Neuronal stem cell (in vitro differentiated cells): ENCODE measurements at regions not wholly inside any gene's neighbourhood (a gene's known extent, or its start where the extent isn't known, plus 50 kb on each side); places are given as distances from the start of the nearest gene placed in this dataset.

Experiments
- DNase-seq: peaks from one replicate; pipeline ENCODE4 v3.0.0-alpha.2; 2013; ENCODE audit warnings: low spot score
- H2AFZ ChIP-seq: one replicate; pipeline ENCODE4 v1.6.1; 2013; ENCODE audit warnings: mild to moderate bottlenecking, low read length, inconsistent platforms
- H2AK5ac ChIP-seq: 2 replicates; pipeline ENCODE4 v1.6.1; 2013; ENCODE audit warnings: low read depth, mild to moderate bottlenecking, inconsistent platforms, low read length, moderate library complexity, mixed read lengths
- H2BK120ac ChIP-seq: 2 replicates; pipeline ENCODE4 v1.6.1; 2013; ENCODE audit warnings: low read depth, mild to moderate bottlenecking, inconsistent platforms, low read length, moderate library complexity, mixed read lengths
- H2BK12ac ChIP-seq: one replicate; pipeline ENCODE4 v1.6.1; 2013; ENCODE audit warnings: low read length, inconsistent platforms
- H2BK15ac ChIP-seq: 2 replicates; pipeline ENCODE4 v1.6.1; 2013; ENCODE audit warnings: mild to moderate bottlenecking, low read length, inconsistent platforms, mixed read lengths
- H2BK5ac ChIP-seq: one replicate; pipeline ENCODE4 v1.6.1; 2013; ENCODE audit warnings: inconsistent platforms, mild to moderate bottlenecking, low read length, moderate library complexity
- H3K14ac ChIP-seq: one replicate; pipeline ENCODE4 v1.6.1; 2013; ENCODE audit warnings: low read length, inconsistent platforms
- H3K18ac ChIP-seq: 2 replicates; pipeline ENCODE4 v1.6.1; 2013; ENCODE audit warnings: low read length, inconsistent platforms
- H3K23ac ChIP-seq: 2 replicates; pipeline ENCODE4 v1.6.1; 2013; ENCODE audit warnings: low read depth, mild to moderate bottlenecking, mixed read lengths, low read length, inconsistent platforms; ENCODE audit not compliant: poor library complexity
- H3K27ac ChIP-seq: replicated peaks from 3 replicates; pipeline ENCODE4 v1.5.1; 2013; ENCODE audit warnings: low read length, inconsistent platforms
- H3K27me3 ChIP-seq, 3 experiments: 2 replicates each; pipeline ENCODE4 v1.6.1; 2013; ENCODE audit warnings: low read length in 3 of 3, mild to moderate bottlenecking in 2 of 3, inconsistent platforms in 1 of 3, low read depth in 1 of 3, mixed read lengths in 1 of 3, moderate library complexity in 1 of 3; ENCODE audit not compliant: control insufficient read depth in 3 of 3, insufficient read depth in 3 of 3
- H3K36me3 ChIP-seq, 2 donors: replicated peaks in 1 of 2; 2 replicates each; pipeline ENCODE4 v1.6.1; 2013; ENCODE audit warnings: low read length in 2 of 2; ENCODE audit not compliant: control insufficient read depth in 2 of 2, insufficient read depth in 2 of 2
- H3K4ac ChIP-seq: 2 replicates; pipeline ENCODE4 v1.6.1; 2013; ENCODE audit warnings: inconsistent platforms, mild to moderate bottlenecking, low read length, moderate library complexity
- H3K4me1 ChIP-seq, 2 donors: 1 replicate in 1 of 2; 2 replicates in 1 of 2; pipeline ENCODE4 v1.6.1; 2013; ENCODE audit warnings: low read length in 2 of 2, low read depth in 1 of 2; ENCODE audit not compliant: control insufficient read depth in 2 of 2, insufficient read depth in 1 of 2
- H3K4me2 ChIP-seq: one replicate; pipeline ENCODE4 v1.6.1; 2013; ENCODE audit warnings: mild to moderate bottlenecking, low read length, inconsistent platforms; ENCODE audit not compliant: insufficient read depth, poor library complexity, severe bottlenecking
- H3K4me3 ChIP-seq, 2 donors: 2 replicates each; pipeline ENCODE4 v1.5.1; 2013; ENCODE audit warnings: low read length in 2 of 2, mild to moderate bottlenecking in 2 of 2, inconsistent platforms in 1 of 2, moderate library complexity in 1 of 2
- H3K79me1 ChIP-seq: one replicate; pipeline ENCODE4 v1.6.1; 2013; ENCODE audit warnings: low read depth, mild to moderate bottlenecking, inconsistent platforms, low read length, moderate library complexity
- H3K9ac ChIP-seq: one replicate; pipeline ENCODE4 v1.6.1; 2013; ENCODE audit warnings: mild to moderate bottlenecking, low read depth, low read length, inconsistent platforms; ENCODE audit not compliant: poor library complexity
- H3K9me3 ChIP-seq, 2 donors: replicated peaks in 1 of 2; 2 replicates each; pipeline versions ENCODE3 to v1.6.1; 2013; ENCODE audit warnings: low read length in 2 of 2, mild to moderate bottlenecking in 2 of 2, inconsistent platforms in 1 of 2, low read depth in 1 of 2, mixed read lengths in 1 of 2, moderate library complexity in 1 of 2; ENCODE audit not compliant: control insufficient read depth in 2 of 2, insufficient read depth in 1 of 2
- H4K8ac ChIP-seq: one replicate; pipeline ENCODE4 v1.6.1; 2013; ENCODE audit warnings: low read depth, mild to moderate bottlenecking, inconsistent platforms, low read length, moderate library complexity
- H4K91ac ChIP-seq: one replicate; pipeline ENCODE4 v1.6.1; 2013; ENCODE audit warnings: low read length, low read depth, mild to moderate bottlenecking, inconsistent platforms; ENCODE audit not compliant: poor library complexity
- WGBS, 2 donors: extraction: QIAGEN DNeasy Blood & Tissue Kit; methylation state at CpG; one replicate each; pipeline ENCODE4 v1.1.7; 2013; ENCODE audit warnings: missing lambda C conversion rate in 2 of 2, mixed read lengths in 1 of 2; ENCODE audit not compliant: insufficient read length in 2 of 2, insufficient replicate concordance in 1 of 2; ENCODE audit errors: extremely low coverage in 2 of 2; 5-methylcytosine and 5-hydroxymethylcytosine counted together

DNA sequence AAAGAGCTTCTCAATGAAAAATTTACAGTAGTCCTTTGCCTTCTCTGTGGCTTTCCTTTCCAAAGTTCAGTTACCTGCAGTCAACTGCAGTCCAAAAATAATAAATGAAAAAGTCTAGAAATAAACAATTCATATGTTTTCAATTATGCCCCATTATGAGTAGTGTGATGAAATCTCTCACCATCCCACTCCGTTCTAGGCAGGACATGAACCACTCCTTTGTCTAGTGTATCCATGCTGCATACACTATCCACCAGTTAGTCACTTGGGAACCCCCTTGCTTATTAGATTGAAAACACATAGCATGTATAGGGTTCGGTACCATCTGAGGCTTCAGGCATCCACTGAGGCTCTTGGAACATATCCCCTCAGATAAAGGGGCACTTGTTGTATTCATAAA is 80.6 kb upstream of the EYA4 start:
- no peak overlapping the region for H4K91ac ChIP-seq
- H2BK12ac ChIP-seq: no peak overlapping the region
- no peak overlapping the region for H3K9ac ChIP-seq
- DNase-seq: no peak
- H3K79me1 ChIP-seq: no peaks in the 10 kb centered on the region
- no peak overlapping the region for H3K27ac ChIP-seq
- H3K9me3 ChIP-seq: peaks cover 0 to 2% of the 10 kb centered on the region in 2 donors
- H2AK5ac ChIP-seq: no peak overlapping the region
- no peak overlapping the region for H3K4me3 ChIP-seq
- no peak overlapping the region for H3K14ac ChIP-seq
- no peak overlapping the region for H3K18ac ChIP-seq
- WGBS, 2 donors: no CpG with 5 or more reads among the region's 2 CpGs
- no peak overlapping the region for H4K8ac ChIP-seq
- no peak overlapping the region for H3K23ac ChIP-seq
- H2BK5ac ChIP-seq: no peak overlapping the region
- H3K4me1 ChIP-seq: peaks cover 0 to 2% of the 10 kb centered on the region in 2 donors
- H3K4me2 ChIP-seq: no peak overlapping the region
- H2BK15ac ChIP-seq: no peak overlapping the region
- no peaks in the 10 kb centered on the region for H3K27me3 ChIP-seq
- H2AFZ ChIP-seq: no peak overlapping the region
- H3K4ac ChIP-seq: no peak overlapping the region
- no peaks in the 10 kb centered on the region for H3K36me3 ChIP-seq
- no peak overlapping the region for H2BK120ac ChIP-seq

- no peak overlapping the region for H2BK120ac ChIP-seq
- H3K14ac ChIP-seq: no peak overlapping the region
- H4K8ac ChIP-seq: no peak overlapping the region
- no peak overlapping the region for H3K23ac ChIP-seq
- no peak overlapping the region for H2BK5ac ChIP-seq
- no peak overlapping the region for H2AK5ac ChIP-seq
- no peaks in the 10 kb centered on the region for H3K79me1 ChIP-seq
- DNase-seq: no peak
- H2AFZ ChIP-seq: no peak overlapping the region
- no peak overlapping the region for H4K91ac ChIP-seq
- peaks cover 0 to 1% of the 10 kb centered on the region in 2 donors for H3K4me1 ChIP-seq
- no peak overlapping the region for H2BK15ac ChIP-seq
- H3K36me3 ChIP-seq: no peaks in the 10 kb centered on the region
- H2BK12ac ChIP-seq: no peak overlapping the region
- H3K4me3 ChIP-seq: no peak overlapping the region
- no peak overlapping the region for H3K4ac ChIP-seq
- H3K27me3 ChIP-seq: no peaks in the 10 kb centered on the region
- H3K9ac ChIP-seq: no peak overlapping the region
- H3K18ac ChIP-seq: no peak overlapping the region
- no peak overlapping the region for H3K4me2 ChIP-seq
- peaks cover 0 to 2% of the 10 kb centered on the region in 2 donors for H3K9me3 ChIP-seq
- no peak overlapping the region for H3K27ac ChIP-seq
These were observed 75.9 kb upstream of the EYA4 start for GRCh38 chr6:133165235-133165634.

DNA sequence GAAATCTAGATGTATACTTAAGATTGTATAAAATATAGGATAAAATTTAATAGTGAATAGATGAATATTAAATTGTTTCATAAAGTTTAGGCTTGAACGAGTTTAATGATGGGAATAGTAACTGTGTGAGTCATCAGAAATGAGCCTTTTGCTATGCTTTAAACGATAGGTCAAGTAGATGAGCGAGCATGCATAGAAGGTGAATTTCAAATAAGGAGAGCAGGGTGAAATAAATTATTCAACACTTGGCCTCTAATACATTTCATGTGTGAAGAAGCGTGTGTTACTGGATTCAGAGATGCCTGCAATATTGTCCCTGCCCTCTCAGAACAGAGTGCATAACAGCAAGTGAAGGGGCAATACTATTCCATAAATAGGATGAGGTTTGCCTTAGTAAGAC is 74.4 kb upstream of the EYA4 start:
- peaks cover 0 to 1% of the 10 kb centered on the region in 2 donors for H3K4me1 ChIP-seq
- no peak overlapping the region for H3K4me2 ChIP-seq
- 100% methylated on average over 1 of the region's 4 CpGs; no CpG with 5 or more reads in 1 of the 2 donors for WGBS, 2 donors
- H2BK15ac ChIP-seq: no peak overlapping the region
- H2AK5ac ChIP-seq: no peak overlapping the region
- no peak overlapping the region for H3K18ac ChIP-seq
- no peak overlapping the region for H3K14ac ChIP-seq
- H3K27me3 ChIP-seq: no peaks in the 10 kb centered on the region
- H3K36me3 ChIP-seq: no peaks in the 10 kb centered on the region
- no peaks in the 10 kb centered on the region for H3K79me1 ChIP-seq
- no peak overlapping the region for H3K27ac ChIP-seq
- H2AFZ ChIP-seq: no peak overlapping the region
- peaks cover 0 to 2% of the 10 kb centered on the region in 2 donors for H3K9me3 ChIP-seq
- H2BK12ac ChIP-seq: no peak overlapping the region
- no peak for DNase-seq
- H4K91ac ChIP-seq: no peak overlapping the region
- no peak overlapping the region for H2BK120ac ChIP-seq
- no peak overlapping the region for H3K4me3 ChIP-seq
- no peak overlapping the region for H3K23ac ChIP-seq
- H3K4ac ChIP-seq: no peak overlapping the region
- no peak overlapping the region for H4K8ac ChIP-seq
- no peak overlapping the region for H3K9ac ChIP-seq
- no peak overlapping the region for H2BK5ac ChIP-seq

DNA sequence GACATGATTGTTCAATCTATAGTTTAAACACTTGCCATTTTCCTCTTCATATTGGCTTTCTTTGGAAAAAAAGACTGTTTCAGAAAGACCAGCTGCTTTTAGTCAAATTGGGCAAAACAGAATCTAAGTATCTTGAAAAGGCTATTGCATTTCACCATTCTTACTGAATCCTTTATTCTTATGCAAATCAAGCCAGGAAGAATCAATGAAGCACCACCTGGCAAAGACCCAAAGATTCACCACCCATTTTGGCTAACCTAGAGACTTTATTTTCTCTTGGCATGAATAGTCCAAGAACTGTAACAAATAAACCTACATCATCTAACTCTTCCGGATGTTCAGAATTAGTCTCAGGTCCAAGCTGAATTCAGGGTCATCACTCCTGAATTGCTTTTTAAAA is 71.3 kb upstream of the EYA4 start:
- Histone ChIP-seq H4K8ac (no peak overlapping the region), H2BK15ac (no peak overlapping the region), H3K4ac (no peak overlapping the region), H2BK12ac (no peak overlapping the region), H3K79me1 (no peaks in the 10 kb centered on the region), H3K23ac (no peak overlapping the region), H2BK5ac (no peak overlapping the region), H3K27ac (no peak overlapping the region), H4K91ac (no peak overlapping the region), H3K4me2 (no peak overlapping the region), H3K9ac (no peak overlapping the region), H2AK5ac (no peak overlapping the region), H3K9me3 (peaks cover 9 to 11% of the 10 kb centered on the region in 2 donors), H3K27me3 (no peaks in the 10 kb centered on the region), H3K14ac (no peak overlapping the region), H3K36me3 (no peaks in the 10 kb centered on the region), H2BK120ac (no peak overlapping the region), H3K4me3 (no peak overlapping the region), H2AFZ (no peak overlapping the region), H3K18ac (no peak overlapping the region), H3K4me1 (peaks cover 0 to 1% of the 10 kb centered on the region in 2 donors)
- DNase-seq: no peak
- WGBS, 2 donors: no CpG with 5 or more reads among the region's 1 CpG
